Astrocyte (in vitro differentiated cells and primary cell): ENCODE measurements at regions not wholly inside any gene's neighbourhood (a gene's known extent, or its start where the extent isn't known, plus 50 kb on each side); places are given as distances from the start of the nearest gene placed in this dataset.

Source experiments
- DNase-seq: peaks from one replicate; pipeline ENCODE4 v3.0.0-alpha.2; 2010; ENCODE audit warnings: low read depth
- FAIRE-seq: peaks from 2 replicates; lab custom pipeline; 2011; peaks lifted over from hg19 to GRCh38; lab: Jason Lieb, UNC
- H2AFZ ChIP-seq: 2 replicates; pipeline ENCODE4 v1.6.0; 2012; ENCODE audit warnings: low read depth, low read length, inconsistent platforms
- H3K27ac ChIP-seq: 2 replicates; pipeline ENCODE4 v1.5.1; 2011; ENCODE audit warnings: low read depth, low read length, inconsistent platforms
- H3K27me3 ChIP-seq: 2 replicates; pipeline ENCODE4 v1.6.0; 2011; ENCODE audit warnings: low read length, inconsistent platforms; ENCODE audit not compliant: insufficient read depth
- H3K36me3 ChIP-seq: 2 replicates; pipeline ENCODE4 v1.5.1; 2011; ENCODE audit warnings: low read length, inconsistent platforms; ENCODE audit not compliant: insufficient read depth
- H3K4me1 ChIP-seq: 2 replicates; pipeline ENCODE4 v1.5.1; 2011; ENCODE audit warnings: low read length, inconsistent platforms; ENCODE audit not compliant: insufficient read depth
- H3K4me2 ChIP-seq: 2 replicates; pipeline ENCODE4 v1.6.0; 2012; ENCODE audit warnings: low read length, inconsistent platforms
- H3K4me3 ChIP-seq: 2 replicates; pipeline ENCODE4 v1.5.1; 2011; ENCODE audit warnings: low read depth, mild to moderate bottlenecking, low read length, inconsistent platforms; ENCODE audit not compliant: insufficient read depth
- H3K79me2 ChIP-seq: 2 replicates; pipeline ENCODE4 v1.6.0; 2012; ENCODE audit warnings: mild to moderate bottlenecking, low read length, inconsistent platforms; ENCODE audit not compliant: insufficient read depth
- H3K9ac ChIP-seq: 2 replicates; pipeline ENCODE4 v1.6.0; 2012; ENCODE audit warnings: mild to moderate bottlenecking, low read length, inconsistent platforms
- H3K9me3 ChIP-seq: 2 replicates; pipeline ENCODE4 v1.5.1; 2012; ENCODE audit warnings: low read depth, mild to moderate bottlenecking, low read length, inconsistent platforms; ENCODE audit not compliant: insufficient read depth
- H4K20me1 ChIP-seq: 2 replicates; pipeline ENCODE4 v1.6.0; 2012; ENCODE audit warnings: low read length, inconsistent platforms; ENCODE audit not compliant: insufficient read depth
- H3K27ac Mint-ChIP-seq: one replicate; pipeline ENCODE4 v1.8.0; 2021; ENCODE audit warnings: mild to moderate bottlenecking, mixed read lengths; ENCODE audit not compliant: unreplicated experiment
- H3K27me3 Mint-ChIP-seq: one replicate; pipeline ENCODE4 v1.8.0; 2021; ENCODE audit warnings: low read depth, mixed read lengths; ENCODE audit not compliant: unreplicated experiment
- H3K36me3 Mint-ChIP-seq: one replicate; pipeline ENCODE4 v1.8.0; 2021; ENCODE audit warnings: low read depth, mixed read lengths; ENCODE audit not compliant: unreplicated experiment
- H3K4me1 Mint-ChIP-seq: one replicate; pipeline ENCODE4 v1.8.0; 2021; ENCODE audit warnings: low read depth, mixed read lengths; ENCODE audit not compliant: unreplicated experiment
- H3K4me3 Mint-ChIP-seq: one replicate; pipeline ENCODE4 v1.8.0; 2021; ENCODE audit warnings: mild to moderate bottlenecking, moderate library complexity, mixed read lengths; ENCODE audit not compliant: unreplicated experiment
- H3K9me3 Mint-ChIP-seq: one replicate; pipeline ENCODE4 v1.8.0; 2021; ENCODE audit warnings: mild to moderate bottlenecking, mixed read lengths; ENCODE audit not compliant: unreplicated experiment
- EZH2 ChIP-seq: IDR thresholded peaks from 2 replicates; pipeline ENCODE4 v1.6.1; 2012; ENCODE audit warnings: mild to moderate bottlenecking, low read length, inconsistent platforms; ENCODE audit not compliant: insufficient read depth
- TF ChIP-seq, protein P1 (sequence below): IDR thresholded peaks from 2 replicates; pipeline ENCODE4 v1.5.1; 2011; ENCODE audit warnings: low read depth, mild to moderate bottlenecking, inconsistent platforms, low read length, moderate library complexity; ENCODE audit not compliant: insufficient read depth

DNA sequence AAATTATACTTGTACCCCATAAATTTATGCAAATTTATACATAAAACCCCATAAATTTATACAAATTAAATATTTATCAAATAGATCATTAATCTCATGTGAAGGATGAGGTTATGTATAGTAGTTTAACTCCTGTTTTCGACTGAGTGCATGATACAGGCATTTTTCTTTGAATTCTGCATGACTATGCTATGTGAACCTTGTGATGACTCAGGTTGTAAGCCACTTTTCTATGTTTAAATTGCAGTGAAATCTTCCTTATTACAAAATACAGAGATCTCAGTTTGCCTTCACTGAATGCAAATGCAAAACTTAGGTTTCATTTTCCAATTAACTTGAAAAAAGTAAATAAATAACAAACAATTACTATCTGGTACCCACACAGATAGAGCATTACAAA lies 843.7 kb downstream of the CDH11 start:
- H3K4me3 ChIP-seq = no peak overlapping the region
- no peaks in the 10 kb centered on the region for H3K27me3 Mint-ChIP-seq
- TF ChIP-seq EZH2 = no peak
- TF ChIP-seq, protein P1, sequence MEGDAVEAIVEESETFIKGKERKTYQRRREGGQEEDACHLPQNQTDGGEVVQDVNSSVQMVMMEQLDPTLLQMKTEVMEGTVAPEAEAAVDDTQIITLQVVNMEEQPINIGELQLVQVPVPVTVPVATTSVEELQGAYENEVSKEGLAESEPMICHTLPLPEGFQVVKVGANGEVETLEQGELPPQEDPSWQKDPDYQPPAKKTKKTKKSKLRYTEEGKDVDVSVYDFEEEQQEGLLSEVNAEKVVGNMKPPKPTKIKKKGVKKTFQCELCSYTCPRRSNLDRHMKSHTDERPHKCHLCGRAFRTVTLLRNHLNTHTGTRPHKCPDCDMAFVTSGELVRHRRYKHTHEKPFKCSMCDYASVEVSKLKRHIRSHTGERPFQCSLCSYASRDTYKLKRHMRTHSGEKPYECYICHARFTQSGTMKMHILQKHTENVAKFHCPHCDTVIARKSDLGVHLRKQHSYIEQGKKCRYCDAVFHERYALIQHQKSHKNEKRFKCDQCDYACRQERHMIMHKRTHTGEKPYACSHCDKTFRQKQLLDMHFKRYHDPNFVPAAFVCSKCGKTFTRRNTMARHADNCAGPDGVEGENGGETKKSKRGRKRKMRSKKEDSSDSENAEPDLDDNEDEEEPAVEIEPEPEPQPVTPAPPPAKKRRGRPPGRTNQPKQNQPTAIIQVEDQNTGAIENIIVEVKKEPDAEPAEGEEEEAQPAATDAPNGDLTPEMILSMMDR = no peak
- no peak overlapping the region for H3K27ac Mint-ChIP-seq
- no peaks in the 10 kb centered on the region for H3K4me1 ChIP-seq
- no peaks in the 10 kb centered on the region for H3K79me2 ChIP-seq
- H2AFZ ChIP-seq = no peak overlapping the region
- no peaks in the 10 kb centered on the region for H3K27me3 ChIP-seq
- no peak overlapping the region for H3K9ac ChIP-seq
- H4K20me1 ChIP-seq = no peaks in the 10 kb centered on the region
- H3K27ac ChIP-seq = no peak overlapping the region
- no peaks in the 10 kb centered on the region for H3K36me3 Mint-ChIP-seq
- DNase-seq (peak; percentile 1), FAIRE-seq (no peak)
- no peak overlapping the region for H3K4me3 Mint-ChIP-seq
- H3K4me1 Mint-ChIP-seq = no peaks in the 10 kb centered on the region
- no peaks in the 10 kb centered on the region for H3K36me3 ChIP-seq
- H3K9me3 ChIP-seq = no peaks in the 10 kb centered on the region
- H3K9me3 Mint-ChIP-seq = no peaks in the 10 kb centered on the region
- no peak overlapping the region for H3K4me2 ChIP-seq

DNA sequence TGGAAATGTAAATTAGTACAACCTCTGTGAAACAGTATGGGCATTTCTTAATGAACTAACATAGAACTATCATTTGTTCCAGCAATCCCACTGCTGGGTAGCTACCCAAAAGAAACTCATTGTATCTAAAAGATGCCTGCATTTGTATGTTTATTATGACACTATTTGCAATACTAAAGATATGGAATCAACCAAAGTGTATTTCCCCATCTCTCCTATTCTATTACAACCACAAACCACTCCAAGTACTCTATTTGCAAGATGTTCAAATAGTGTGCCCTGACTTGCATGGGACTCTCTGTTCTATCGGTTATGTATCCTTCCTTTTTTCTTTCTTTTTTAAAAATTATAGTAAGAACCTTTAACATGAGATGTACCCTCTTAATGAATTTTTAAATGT lies 845.2 kb downstream of the CDH11 start:
- Histone ChIP-seq H3K4me1 (no peaks in the 10 kb centered on the region), H3K79me2 (no peaks in the 10 kb centered on the region), H3K9me3 (no peaks in the 10 kb centered on the region), H2AFZ (no peak overlapping the region), H3K27ac (no peak overlapping the region), H3K27me3 (no peaks in the 10 kb centered on the region), H3K9ac (no peak overlapping the region), H3K4me2 (no peak overlapping the region), H3K36me3 (no peaks in the 10 kb centered on the region), H3K4me3 (no peak overlapping the region), H4K20me1 (no peaks in the 10 kb centered on the region)
- Mint-ChIP-seq H3K27ac (no peak overlapping the region), H3K4me1 (no peaks in the 10 kb centered on the region), H3K9me3 (no peaks in the 10 kb centered on the region), H3K4me3 (no peak overlapping the region), H3K36me3 (no peaks in the 10 kb centered on the region), H3K27me3 (no peaks in the 10 kb centered on the region)
- TF ChIP-seq, protein P1 = no peak
- TF ChIP-seq EZH2 = no peak
- FAIRE-seq (no peak), DNase-seq (no peak)

DNA sequence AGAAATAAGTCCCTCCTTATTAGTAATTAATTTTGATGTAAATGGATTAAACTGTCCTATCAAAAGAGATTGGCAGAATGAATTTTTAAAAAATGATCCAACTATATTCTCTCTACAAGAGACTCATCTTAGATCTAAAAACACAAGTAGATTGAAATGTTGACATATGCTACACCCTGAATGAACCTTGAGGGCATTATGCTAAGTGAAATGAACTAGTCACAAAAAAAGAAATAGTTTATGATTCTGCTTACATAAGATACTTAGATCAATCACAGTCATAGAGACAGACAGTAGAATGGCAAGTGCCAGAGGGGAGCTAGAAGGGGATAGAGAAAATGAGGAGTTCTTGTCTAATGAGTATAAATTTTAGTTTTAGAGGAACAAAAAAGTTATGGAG lies 849.8 kb downstream of the CDH11 start:
- TF ChIP-seq EZH2 = no peak
- TF ChIP-seq, protein P1 = no peak
- H4K20me1 ChIP-seq = no peaks in the 10 kb centered on the region
- no peak overlapping the region for H3K9ac ChIP-seq
- no peaks in the 10 kb centered on the region for H3K79me2 ChIP-seq
- no peaks in the 10 kb centered on the region for H3K9me3 Mint-ChIP-seq
- no peak overlapping the region for H3K4me3 Mint-ChIP-seq
- no peak for DNase-seq
- no peak overlapping the region for H3K27ac ChIP-seq
- no peaks in the 10 kb centered on the region for H3K36me3 ChIP-seq
- no peaks in the 10 kb centered on the region for H3K27me3 ChIP-seq
- H3K36me3 Mint-ChIP-seq = no peaks in the 10 kb centered on the region
- H3K27ac Mint-ChIP-seq = no peak overlapping the region
- no peak for FAIRE-seq
- H3K4me1 ChIP-seq = no peaks in the 10 kb centered on the region
- H3K4me2 ChIP-seq = no peak overlapping the region
- peaks cover 7% of the 10 kb centered on the region for H3K4me1 Mint-ChIP-seq
- H3K4me3 ChIP-seq = no peak overlapping the region
- no peaks in the 10 kb centered on the region for H3K27me3 Mint-ChIP-seq
- no peak overlapping the region for H2AFZ ChIP-seq
- no peaks in the 10 kb centered on the region for H3K9me3 ChIP-seq
